ENCODE measurements at regions not wholly inside any gene's neighbourhood (a gene's known extent, or its start where the extent isn't known, plus 50 kb on each side); places are given as distances from the start of the nearest gene placed in this dataset.
"Not testable (repeated sequence)": the region's sequence is repeated elsewhere in the genome, so short reads cannot be mapped to it uniquely, and the experiment has no call there.

DNA sequence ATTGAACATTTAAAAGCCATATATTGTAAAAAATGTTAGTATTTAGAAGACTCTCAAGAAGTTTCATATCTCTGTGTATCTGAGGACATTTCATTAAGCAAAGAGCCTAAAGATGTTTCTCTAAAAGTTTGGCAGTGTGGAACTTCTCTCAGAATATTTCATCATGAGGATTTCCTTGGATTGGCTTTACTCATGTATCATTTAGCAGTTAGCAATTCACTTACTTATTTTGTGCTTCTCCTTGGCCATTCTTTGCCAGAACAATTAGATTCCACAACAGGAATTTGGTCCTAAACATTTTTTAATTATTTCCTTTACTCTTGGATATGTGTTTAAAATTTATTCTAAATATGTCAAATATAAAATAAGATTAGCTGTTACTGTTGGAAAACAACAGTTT, 345.0 kb upstream of the LRRTM4 start:
- Histone ChIP-seq H3K4me2 (ENCODE audit: low read depth, low read length, poor library complexity, severe bottlenecking) (no peak overlapping the region), H3K9me3 (ENCODE audit: low read length) (peaks cover 14% of the 10 kb centered on the region), H3K4me1 (ENCODE audit: low read length) (no peaks in the 10 kb centered on the region), H2AFZ (ENCODE audit: low read length) (no peak overlapping the region), H3K4me3 (ENCODE audit: low read length) (no peak overlapping the region), H3K9me2 (replicated peaks; ENCODE audit: insufficient read depth, low read length) (no peaks in the 10 kb centered on the region), H3K9ac (ENCODE audit: low read length) (no peak overlapping the region), H3K27me3 (ENCODE audit: low read length) (no peaks in the 10 kb centered on the region), H3K36me3 (ENCODE audit: insufficient read depth, low read length) (no peaks in the 10 kb centered on the region), H3K79me2 (ENCODE audit: low read length) (no peaks in the 10 kb centered on the region), H4K20me1 (ENCODE audit: insufficient read depth, low read depth, low read length) (no peaks in the 10 kb centered on the region), H3K27ac (ENCODE audit: low read length) (no peak overlapping the region)
- no peak for DNase-seq

DNA sequence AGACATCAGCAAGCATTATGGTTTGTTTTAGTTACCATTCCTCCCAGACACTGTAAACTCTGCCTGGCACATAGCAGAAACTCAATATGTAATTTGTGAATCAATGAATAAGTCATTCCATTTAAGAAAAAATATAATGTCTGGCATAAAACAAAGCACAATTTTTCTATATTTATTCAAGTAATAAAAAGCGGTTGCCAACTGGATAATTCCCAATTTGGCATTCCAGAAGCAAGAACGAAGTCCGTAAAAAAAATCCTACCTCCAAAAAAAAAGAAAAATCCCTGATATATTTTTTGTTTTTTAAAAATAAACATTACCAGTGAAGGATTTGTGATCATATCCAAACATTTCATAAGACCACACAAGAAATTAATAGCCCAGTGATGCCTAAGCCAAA, 351.3 kb upstream of the LRRTM4 start:
- DNase-seq: no peak
- no peak overlapping the region for H3K4me2 ChIP-seq (ENCODE audit: low read depth, low read length, poor library complexity, severe bottlenecking)
- no peaks in the 10 kb centered on the region for H3K4me1 ChIP-seq (ENCODE audit: low read length)
- H3K36me3 ChIP-seq (ENCODE audit: insufficient read depth, low read length): no peaks in the 10 kb centered on the region
- no peak overlapping the region for H3K4me3 ChIP-seq (ENCODE audit: low read length)
- no peaks in the 10 kb centered on the region for H3K79me2 ChIP-seq (ENCODE audit: low read length)
- H2AFZ ChIP-seq (ENCODE audit: low read length): no peak overlapping the region
- no peaks in the 10 kb centered on the region for H3K27me3 ChIP-seq (ENCODE audit: low read length)
- no peaks in the 10 kb centered on the region for H3K9me2 ChIP-seq (replicated peaks; ENCODE audit: insufficient read depth, low read length)
- H3K9ac ChIP-seq (ENCODE audit: low read length): no peak overlapping the region
- H3K9me3 ChIP-seq (ENCODE audit: low read length): peaks cover 28% of the 10 kb centered on the region
- H4K20me1 ChIP-seq (ENCODE audit: insufficient read depth, low read depth, low read length): no peaks in the 10 kb centered on the region
- no peak overlapping the region for H3K27ac ChIP-seq (ENCODE audit: low read length)

DNA sequence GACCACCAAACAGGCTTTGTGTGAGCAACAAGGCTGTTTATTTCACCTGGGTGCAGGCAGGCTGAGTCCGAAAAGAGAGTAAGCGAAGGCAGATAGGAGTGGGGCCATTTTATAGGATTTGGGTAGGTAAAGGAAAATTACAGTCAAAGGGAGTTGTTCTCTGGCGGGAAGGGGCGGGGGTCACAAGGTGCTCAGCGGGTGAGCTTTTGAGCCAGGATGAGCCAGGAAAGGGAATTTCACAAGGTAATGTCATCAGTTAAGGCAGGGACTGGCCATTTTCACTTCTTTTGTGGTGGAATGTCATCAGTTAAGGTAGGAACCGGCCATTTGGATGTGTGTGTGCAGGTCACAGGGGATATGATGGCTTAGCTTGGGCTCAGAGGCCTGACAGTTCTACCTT, 378.0 kb upstream of the LRRTM4 start:
- peaks cover 32% of the 10 kb centered on the region for H3K9me3 ChIP-seq (ENCODE audit: low read length)
- H3K79me2 ChIP-seq (ENCODE audit: low read length); H3K4me3 ChIP-seq (ENCODE audit: low read length); H3K27ac ChIP-seq (ENCODE audit: low read length); H3K27me3 ChIP-seq (ENCODE audit: low read length); H2AFZ ChIP-seq (ENCODE audit: low read length); H3K4me2 ChIP-seq (ENCODE audit: low read depth, low read length, poor library complexity, severe bottlenecking); H3K9me2 ChIP-seq (replicated peaks; ENCODE audit: insufficient read depth, low read length); H3K4me1 ChIP-seq (ENCODE audit: low read length); DNase-seq; H3K36me3 ChIP-seq (ENCODE audit: insufficient read depth, low read length); H4K20me1 ChIP-seq (ENCODE audit: insufficient read depth, low read depth, low read length); H3K9ac ChIP-seq (ENCODE audit: low read length): not testable (repeated sequence)

- Histone ChIP-seq H3K27ac (ENCODE audit: low read length) (no peak overlapping the region), H3K4me2 (ENCODE audit: low read depth, low read length, poor library complexity, severe bottlenecking) (no peak overlapping the region), H3K4me1 (ENCODE audit: low read length) (no peaks in the 10 kb centered on the region), H4K20me1 (ENCODE audit: insufficient read depth, low read depth, low read length) (no peaks in the 10 kb centered on the region), H3K9ac (ENCODE audit: low read length) (no peak overlapping the region), H2AFZ (ENCODE audit: low read length) (no peak overlapping the region), H3K9me2 (replicated peaks; ENCODE audit: insufficient read depth, low read length) (no peaks in the 10 kb centered on the region; the same call in 1 of the 2 replicates), H3K9me3 (ENCODE audit: low read length) (peaks cover 49% of the 10 kb centered on the region), H3K4me3 (ENCODE audit: low read length) (no peak overlapping the region), H3K27me3 (ENCODE audit: low read length) (no peaks in the 10 kb centered on the region), H3K36me3 (ENCODE audit: insufficient read depth, low read length) (no peaks in the 10 kb centered on the region), H3K79me2 (ENCODE audit: low read length) (no peaks in the 10 kb centered on the region)
- DNase-seq: no peak
Observed at GRCh38 chr2:77910136-77910535, 388.0 kb upstream of the LRRTM4 start.

GRCh38 chr2:77920838-77921366, 398.7 kb upstream of the LRRTM4 start:
- H3K27me3 ChIP-seq (ENCODE audit: low read length): no peaks in the 10 kb centered on the region
- no peak for DNase-seq
- no peak overlapping the region for H3K27ac ChIP-seq (ENCODE audit: low read length)
- no peaks in the 10 kb centered on the region for H3K36me3 ChIP-seq (ENCODE audit: insufficient read depth, low read length)
- no peak overlapping the region for H3K4me3 ChIP-seq (ENCODE audit: low read length)
- H3K9me3 ChIP-seq (ENCODE audit: low read length): peaks cover 30% of the 10 kb centered on the region
- H3K4me2 ChIP-seq (ENCODE audit: low read depth, low read length, poor library complexity, severe bottlenecking): no peak overlapping the region
- no peaks in the 10 kb centered on the region for H3K9me2 ChIP-seq (replicated peaks; ENCODE audit: insufficient read depth, low read length)
- no peaks in the 10 kb centered on the region for H3K4me1 ChIP-seq (ENCODE audit: low read length)
- H4K20me1 ChIP-seq (ENCODE audit: insufficient read depth, low read depth, low read length): no peaks in the 10 kb centered on the region
- no peak overlapping the region for H3K9ac ChIP-seq (ENCODE audit: low read length)
- no peaks in the 10 kb centered on the region for H3K79me2 ChIP-seq (ENCODE audit: low read length)
- no peak overlapping the region for H2AFZ ChIP-seq (ENCODE audit: low read length)

GRCh38 chr2:77922567-77922966, 400.4 kb upstream of the LRRTM4 start:
- Histone ChIP-seq H3K9me3 (ENCODE audit: low read length) (peaks cover 40% of the 10 kb centered on the region), H3K9me2 (replicated peaks; ENCODE audit: insufficient read depth, low read length) (no peaks in the 10 kb centered on the region), H2AFZ (ENCODE audit: low read length) (no peak overlapping the region), H3K27me3 (ENCODE audit: low read length) (no peaks in the 10 kb centered on the region), H3K9ac (ENCODE audit: low read length) (no peak overlapping the region), H4K20me1 (ENCODE audit: insufficient read depth, low read depth, low read length) (no peaks in the 10 kb centered on the region), H3K27ac (ENCODE audit: low read length) (no peak overlapping the region), H3K79me2 (ENCODE audit: low read length) (no peaks in the 10 kb centered on the region), H3K4me3 (ENCODE audit: low read length) (no peak overlapping the region), H3K4me1 (ENCODE audit: low read length) (no peaks in the 10 kb centered on the region), H3K4me2 (ENCODE audit: low read depth, low read length, poor library complexity, severe bottlenecking) (no peak overlapping the region), H3K36me3 (ENCODE audit: insufficient read depth, low read length) (no peaks in the 10 kb centered on the region)
- DNase-seq: no peak

- Histone ChIP-seq H3K9ac (ENCODE audit: low read length) (no peak overlapping the region), H2AFZ (ENCODE audit: low read length) (no peak overlapping the region), H4K20me1 (ENCODE audit: insufficient read depth, low read depth, low read length) (no peaks in the 10 kb centered on the region), H3K4me1 (ENCODE audit: low read length) (no peaks in the 10 kb centered on the region), H3K27ac (ENCODE audit: low read length) (no peak overlapping the region), H3K9me3 (ENCODE audit: low read length) (peaks cover 19% of the 10 kb centered on the region; the same call in 1 of the 2 replicates), H3K4me2 (ENCODE audit: low read depth, low read length, poor library complexity, severe bottlenecking) (no peak overlapping the region), H3K4me3 (ENCODE audit: low read length) (no peak overlapping the region), H3K79me2 (ENCODE audit: low read length) (no peaks in the 10 kb centered on the region), H3K36me3 (ENCODE audit: insufficient read depth, low read length) (no peaks in the 10 kb centered on the region), H3K9me2 (replicated peaks; ENCODE audit: insufficient read depth, low read length) (no peaks in the 10 kb centered on the region), H3K27me3 (ENCODE audit: low read length) (no peaks in the 10 kb centered on the region)
- no peak for DNase-seq
Observed at GRCh38 chr2:77937366-77937765, 415.2 kb upstream of the LRRTM4 start.

- Histone ChIP-seq H3K4me3 (ENCODE audit: low read length) (no peak overlapping the region), H4K20me1 (ENCODE audit: insufficient read depth, low read depth, low read length) (no peaks in the 10 kb centered on the region), H3K27ac (ENCODE audit: low read length) (no peak overlapping the region), H3K4me2 (ENCODE audit: low read depth, low read length, poor library complexity, severe bottlenecking) (no peak overlapping the region), H3K9ac (ENCODE audit: low read length) (no peak overlapping the region), H3K36me3 (ENCODE audit: insufficient read depth, low read length) (no peaks in the 10 kb centered on the region), H3K9me2 (replicated peaks; ENCODE audit: insufficient read depth, low read length) (no peaks in the 10 kb centered on the region), H2AFZ (ENCODE audit: low read length) (no peak overlapping the region), H3K27me3 (ENCODE audit: low read length) (no peaks in the 10 kb centered on the region), H3K79me2 (ENCODE audit: low read length) (no peaks in the 10 kb centered on the region), H3K9me3 (ENCODE audit: low read length) (peaks cover 20% of the 10 kb centered on the region), H3K4me1 (ENCODE audit: low read length) (no peaks in the 10 kb centered on the region)
- DNase-seq: no peak
Observed at GRCh38 chr2:77938462-77938861, 416.3 kb upstream of the LRRTM4 start.

DNA sequence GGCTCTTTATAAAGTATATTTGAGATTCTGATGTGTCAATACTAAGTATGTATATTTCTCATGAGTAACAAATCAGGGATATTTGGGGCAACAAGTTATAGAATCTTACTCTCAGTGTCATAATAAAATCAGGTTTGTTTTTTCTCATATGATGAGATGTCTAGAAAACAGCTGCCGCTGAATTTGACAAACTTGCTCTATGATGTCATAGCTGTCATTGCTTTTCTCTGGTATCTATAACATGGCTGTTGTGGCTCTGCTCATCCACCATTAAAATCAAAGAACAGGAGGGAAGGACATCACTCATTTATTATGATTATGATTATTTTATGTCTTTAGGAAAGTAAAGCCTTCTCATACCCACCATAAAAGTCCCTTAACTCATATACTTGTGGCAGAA, 417.2 kb upstream of the LRRTM4 start:
- H3K9me3 ChIP-seq (ENCODE audit: low read length): peaks cover 28% of the 10 kb centered on the region
- no peaks in the 10 kb centered on the region for H4K20me1 ChIP-seq (ENCODE audit: insufficient read depth, low read depth, low read length)
- H3K27me3 ChIP-seq (ENCODE audit: low read length): no peaks in the 10 kb centered on the region
- no peak overlapping the region for H3K4me3 ChIP-seq (ENCODE audit: low read length)
- H3K9ac ChIP-seq (ENCODE audit: low read length): no peak overlapping the region
- DNase-seq: no peak
- no peaks in the 10 kb centered on the region for H3K4me1 ChIP-seq (ENCODE audit: low read length)
- no peaks in the 10 kb centered on the region for H3K79me2 ChIP-seq (ENCODE audit: low read length)
- no peak overlapping the region for H3K4me2 ChIP-seq (ENCODE audit: low read depth, low read length, poor library complexity, severe bottlenecking)
- H3K27ac ChIP-seq (ENCODE audit: low read length): no peak overlapping the region
- H2AFZ ChIP-seq (ENCODE audit: low read length): no peak overlapping the region
- no peaks in the 10 kb centered on the region for H3K9me2 ChIP-seq (replicated peaks; ENCODE audit: insufficient read depth, low read length)
- H3K36me3 ChIP-seq (ENCODE audit: insufficient read depth, low read length): no peaks in the 10 kb centered on the region
